ENCODE measurements at regions not wholly inside any gene's neighbourhood (a gene's known extent, or its start where the extent isn't known, plus 50 kb on each side); places are given as distances from the start of the nearest gene placed in this dataset.
A peak's percentile ranks its signal among the peaks of the same experiment; 100 is the strongest.
"Not testable (repeated sequence)": the region's sequence is repeated elsewhere in the genome, so short reads cannot be mapped to it uniquely, and the experiment has no call there.

DNA sequence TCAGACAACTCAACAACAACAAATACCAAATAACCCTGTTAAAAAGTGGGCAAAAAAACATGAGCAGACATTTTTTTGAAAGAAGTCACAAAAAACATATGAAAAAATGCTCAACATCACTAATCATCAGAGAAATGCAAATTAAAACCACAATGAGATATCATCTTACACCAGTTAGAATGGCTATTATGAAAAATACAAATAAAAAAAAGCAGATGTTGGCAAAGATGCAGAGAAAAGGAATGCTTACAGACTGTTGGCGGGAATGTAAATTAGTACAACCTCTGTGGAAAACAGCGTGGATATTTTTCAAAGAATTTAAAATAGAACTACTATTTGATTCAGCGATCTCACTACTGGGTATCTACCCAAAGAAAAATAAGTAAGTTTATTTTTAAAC lies 114.0 kb downstream of the SLC38A4 start:
- H3K4me3 ChIP-seq (ENCODE audit: low read length) = no peak overlapping the region
- H3K4me1 ChIP-seq (ENCODE audit: control insufficient read depth, insufficient read depth, low read length) = peaks cover 5% of the 10 kb centered on the region
- H3K4me2 ChIP-seq (ENCODE audit: low read length) = no peak overlapping the region
- H3K9me3 ChIP-seq (replicated peaks; ENCODE audit: low read length) = no peaks in the 10 kb centered on the region
- no peaks in the 10 kb centered on the region for H3K27me3 ChIP-seq (ENCODE audit: control insufficient read depth, insufficient read depth, low read length)
- no peak overlapping the region for H3K9ac ChIP-seq (ENCODE audit: low read depth, low read length)
- H3K36me3 ChIP-seq (ENCODE audit: insufficient read depth, low read length) = no peaks in the 10 kb centered on the region

DNA sequence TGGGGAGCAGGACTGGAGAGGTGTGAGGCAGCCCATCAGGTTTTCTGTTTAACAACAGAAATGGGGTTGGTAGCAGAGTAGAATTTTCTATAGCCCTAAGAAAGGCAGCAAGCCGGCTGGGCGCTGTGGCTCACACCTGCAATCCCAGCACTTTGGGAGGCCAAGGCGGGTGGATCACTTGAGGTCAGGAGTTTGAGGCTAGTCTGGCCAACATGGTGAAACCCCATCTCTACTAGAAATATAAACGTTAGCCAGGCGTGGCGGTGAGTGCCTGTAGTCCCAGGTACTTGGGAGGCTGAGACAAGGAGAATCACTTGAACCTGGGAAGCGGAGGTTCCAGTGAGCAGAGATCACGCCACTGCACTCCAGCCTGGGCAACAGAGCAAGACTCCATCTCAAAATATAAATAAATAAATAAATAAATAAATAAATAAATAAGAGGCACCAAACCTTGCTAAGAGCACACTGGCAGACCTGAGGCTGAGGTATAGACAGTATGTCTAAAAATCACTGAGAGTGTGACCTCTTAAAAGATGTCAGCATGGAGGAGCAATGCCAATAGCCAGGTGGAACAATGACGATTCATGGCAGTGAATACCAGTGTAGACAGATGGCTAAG lies 115.6 kb downstream of the SLC38A4 start:
- no peak overlapping the region for H3K4me3 ChIP-seq (ENCODE audit: low read length)

GRCh38 chr12:46702581-46703344 lies 123.0 kb downstream of the SLC38A4 start:
- no peaks in the 10 kb centered on the region for H3K4me1 ChIP-seq (ENCODE audit: control insufficient read depth, insufficient read depth, low read length)
- H3K9me3 ChIP-seq (replicated peaks; ENCODE audit: low read length) = peaks cover 5% of the 10 kb centered on the region
- no peaks in the 10 kb centered on the region for H3K36me3 ChIP-seq (ENCODE audit: insufficient read depth, low read length)
- H3K27me3 ChIP-seq (ENCODE audit: control insufficient read depth, insufficient read depth, low read length) = no peaks in the 10 kb centered on the region
- no peak overlapping the region for H3K9ac ChIP-seq (ENCODE audit: low read depth, low read length)
- no peak overlapping the region for H3K4me3 ChIP-seq (ENCODE audit: low read length)
- no peak overlapping the region for H3K4me2 ChIP-seq (ENCODE audit: low read length)

More for the DNA sequence above, 115.6 kb downstream of the SLC38A4 start:
- Histone ChIP-seq H3K9me3 (replicated peaks; ENCODE audit: low read length) (no peaks in the 10 kb centered on the region), H3K9ac (ENCODE audit: low read depth, low read length) (no peak overlapping the region), H3K36me3 (ENCODE audit: insufficient read depth, low read length) (no peaks in the 10 kb centered on the region), H3K4me1 (ENCODE audit: control insufficient read depth, insufficient read depth, low read length) (peaks cover 5% of the 10 kb centered on the region), H3K27me3 (ENCODE audit: control insufficient read depth, insufficient read depth, low read length) (no peaks in the 10 kb centered on the region), H3K4me2 (ENCODE audit: low read length) (no peak overlapping the region)

DNA sequence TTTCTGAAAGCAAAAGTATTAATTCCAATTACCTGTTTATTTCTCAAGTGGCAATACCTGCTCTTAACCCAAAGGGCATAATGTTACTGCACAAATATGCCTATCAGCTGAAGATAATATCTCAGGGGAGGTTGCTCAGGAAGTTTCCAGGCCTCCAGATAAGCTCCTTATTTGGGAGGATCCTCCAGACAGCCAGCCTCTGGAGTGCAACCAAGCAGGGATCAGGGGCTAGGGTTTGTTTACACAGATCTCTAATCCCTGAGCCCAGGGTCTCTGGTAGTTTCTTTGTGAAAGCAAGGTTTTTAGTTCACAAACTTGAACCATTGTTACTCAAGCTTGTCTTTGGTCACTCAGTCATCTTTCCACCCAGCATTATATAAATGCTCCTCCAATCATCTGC lies 124.4 kb downstream of the SLC38A4 start:
- H3K4me1 ChIP-seq (ENCODE audit: control insufficient read depth, insufficient read depth, low read length) = no peaks in the 10 kb centered on the region
- no peaks in the 10 kb centered on the region for H3K27me3 ChIP-seq (ENCODE audit: control insufficient read depth, insufficient read depth, low read length)
- no peak overlapping the region for H3K4me2 ChIP-seq (ENCODE audit: low read length)
- no peak overlapping the region for H3K9ac ChIP-seq (ENCODE audit: low read depth, low read length)
- no peak overlapping the region for H3K4me3 ChIP-seq (ENCODE audit: low read length)
- no peaks in the 10 kb centered on the region for H3K36me3 ChIP-seq (ENCODE audit: insufficient read depth, low read length)
- peaks cover 5% of the 10 kb centered on the region for H3K9me3 ChIP-seq (replicated peaks; ENCODE audit: low read length)

DNA sequence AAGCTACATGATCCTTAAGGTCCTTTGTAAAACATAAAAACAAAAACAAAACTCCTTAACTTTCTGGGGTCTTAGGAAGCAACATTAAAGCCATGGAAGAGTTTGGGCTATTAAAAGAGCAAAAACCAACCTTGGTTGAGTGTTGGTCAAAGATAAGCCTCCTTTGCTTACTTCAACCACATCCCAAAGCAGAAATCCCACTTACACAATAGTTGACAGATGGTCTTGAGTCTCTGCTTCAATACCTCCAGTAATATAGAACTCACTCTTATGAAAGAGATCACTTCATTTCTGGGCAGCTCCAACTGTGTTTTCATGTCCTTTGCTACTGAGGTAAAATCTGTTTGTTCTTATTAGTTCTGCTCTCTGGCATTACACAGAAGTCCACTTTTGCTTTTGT lies 125.8 kb downstream of the SLC38A4 start:
- no peaks in the 10 kb centered on the region for H3K36me3 ChIP-seq (ENCODE audit: insufficient read depth, low read length)

DNA sequence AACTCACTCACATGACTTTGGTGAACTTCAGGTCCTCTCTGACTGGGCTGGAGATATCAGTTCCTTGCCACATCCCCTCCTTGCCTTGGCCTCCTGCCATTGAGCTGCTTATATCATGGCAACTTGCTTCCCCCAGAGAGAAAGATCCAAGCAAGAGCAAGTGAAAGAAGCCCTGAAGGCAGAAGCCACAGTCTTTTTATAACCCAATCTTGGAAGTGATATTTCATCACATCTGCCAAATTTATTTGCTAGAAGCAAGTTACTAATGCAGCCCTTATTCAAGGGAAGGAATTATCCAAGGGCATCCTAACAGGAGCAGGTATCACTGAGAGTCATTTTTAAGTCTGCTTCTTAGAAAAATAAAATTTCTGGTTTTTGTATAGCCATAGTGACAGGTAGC lies 127.8 kb downstream of the SLC38A4 start:
- Histone ChIP-seq H3K4me3 (ENCODE audit: low read length) (no peak overlapping the region), H3K9me3 (replicated peaks; ENCODE audit: low read length) (peaks cover 5% of the 10 kb centered on the region), H3K27me3 (ENCODE audit: control insufficient read depth, insufficient read depth, low read length) (no peaks in the 10 kb centered on the region), H3K4me1 (ENCODE audit: control insufficient read depth, insufficient read depth, low read length) (peaks cover 8% of the 10 kb centered on the region), H3K36me3 (ENCODE audit: insufficient read depth, low read length) (no peaks in the 10 kb centered on the region), H3K9ac (ENCODE audit: low read depth, low read length) (no peak overlapping the region), H3K4me2 (ENCODE audit: low read length) (no peak overlapping the region)

More for the DNA sequence above, 125.8 kb downstream of the SLC38A4 start:
- Histone ChIP-seq H3K27me3 (ENCODE audit: control insufficient read depth, insufficient read depth, low read length) (no peaks in the 10 kb centered on the region), H3K9me3 (replicated peaks; ENCODE audit: low read length) (peaks cover 5% of the 10 kb centered on the region), H3K4me2 (ENCODE audit: low read length) (no peak overlapping the region), H3K9ac (ENCODE audit: low read depth, low read length) (no peak overlapping the region), H3K4me3 (ENCODE audit: low read length) (no peak overlapping the region), H3K4me1 (ENCODE audit: control insufficient read depth, insufficient read depth, low read length) (no peaks in the 10 kb centered on the region)

DNA sequence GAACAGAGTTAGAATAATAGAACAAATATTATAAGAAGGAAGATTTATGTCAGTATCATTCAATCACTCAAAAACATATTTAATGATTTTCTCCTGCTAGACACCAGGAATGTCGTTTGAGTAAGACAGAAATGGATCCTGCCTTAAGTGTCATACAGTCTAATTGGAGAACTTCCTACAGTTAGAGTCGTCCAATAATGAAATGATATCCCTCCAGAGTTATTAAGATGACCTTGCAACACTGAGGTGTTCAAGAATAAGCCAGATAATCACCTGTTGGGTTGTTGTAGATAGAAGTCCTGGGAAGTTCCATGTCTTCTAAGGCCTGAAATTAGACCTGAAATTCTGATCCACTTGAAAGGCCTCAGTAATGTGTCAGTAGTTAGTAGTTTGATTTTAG lies 132.3 kb downstream of the SLC38A4 start:
- peak overlapping the region; percentile 4 for H3K9ac ChIP-seq (ENCODE audit: low read depth, low read length)
- peaks cover 11% of the 10 kb centered on the region for H3K4me1 ChIP-seq (ENCODE audit: control insufficient read depth, insufficient read depth, low read length)
- H3K4me3 ChIP-seq (ENCODE audit: low read length) = no peak overlapping the region
- H3K4me2 ChIP-seq (ENCODE audit: low read length) = no peak overlapping the region
- no peaks in the 10 kb centered on the region for H3K27me3 ChIP-seq (ENCODE audit: control insufficient read depth, insufficient read depth, low read length)
- H3K9me3 ChIP-seq (replicated peaks; ENCODE audit: low read length) = peaks cover 3% of the 10 kb centered on the region
- H3K36me3 ChIP-seq (ENCODE audit: insufficient read depth, low read length) = no peaks in the 10 kb centered on the region

GRCh38 chr12:46693034-46693433 lies 132.8 kb downstream of the SLC38A4 start:
- H3K4me1 ChIP-seq (ENCODE audit: control insufficient read depth, insufficient read depth, low read length) = peaks cover 11% of the 10 kb centered on the region
- H3K36me3 ChIP-seq (ENCODE audit: insufficient read depth, low read length) = no peaks in the 10 kb centered on the region
- no peaks in the 10 kb centered on the region for H3K9me3 ChIP-seq (replicated peaks; ENCODE audit: low read length)
- H3K4me3 ChIP-seq (ENCODE audit: low read length) = no peak overlapping the region
- H3K9ac ChIP-seq (ENCODE audit: low read depth, low read length) = peak overlapping the region; percentile 4
- H3K4me2 ChIP-seq (ENCODE audit: low read length) = peak overlapping the region; percentile 19
- H3K27me3 ChIP-seq (ENCODE audit: control insufficient read depth, insufficient read depth, low read length) = no peaks in the 10 kb centered on the region

DNA sequence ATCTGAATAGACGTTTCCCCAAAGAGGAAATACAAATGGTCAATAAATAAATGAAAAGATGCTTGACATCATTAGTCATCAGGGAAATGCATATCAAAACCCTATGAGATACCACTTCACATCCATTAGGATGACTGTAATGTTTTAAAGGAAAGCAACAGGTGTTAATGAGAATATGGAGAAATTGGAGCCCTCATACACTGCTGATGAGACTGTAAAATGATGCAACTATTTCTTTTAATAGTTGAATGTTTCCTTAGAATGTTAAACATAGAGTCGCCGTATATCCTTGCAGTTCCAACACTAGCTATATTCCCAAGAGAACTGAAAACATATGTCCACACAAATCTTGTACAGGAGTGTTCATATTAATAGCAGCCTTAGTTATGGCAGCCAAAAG lies 133.2 kb downstream of the SLC38A4 start:
- no peak overlapping the region for H3K4me3 ChIP-seq (ENCODE audit: low read length)
- no peaks in the 10 kb centered on the region for H3K36me3 ChIP-seq (ENCODE audit: insufficient read depth, low read length)
- no peak overlapping the region for H3K9ac ChIP-seq (ENCODE audit: low read depth, low read length)
- H3K27me3 ChIP-seq (ENCODE audit: control insufficient read depth, insufficient read depth, low read length) = no peaks in the 10 kb centered on the region
- H3K4me2 ChIP-seq (ENCODE audit: low read length) = peak overlapping the region; percentile 19
- peaks cover 11% of the 10 kb centered on the region for H3K4me1 ChIP-seq (ENCODE audit: control insufficient read depth, insufficient read depth, low read length)
- no peaks in the 10 kb centered on the region for H3K9me3 ChIP-seq (replicated peaks; ENCODE audit: low read length)

GRCh38 chr12:46686267-46686942 lies 139.4 kb downstream of the SLC38A4 start:
- Histone ChIP-seq H3K9me3 (replicated peaks; ENCODE audit: low read length) (no peaks in the 10 kb centered on the region), H3K4me2 (ENCODE audit: low read length) (no peak overlapping the region), H3K27me3 (ENCODE audit: control insufficient read depth, insufficient read depth, low read length) (no peaks in the 10 kb centered on the region), H3K9ac (ENCODE audit: low read depth, low read length) (no peak overlapping the region), H3K36me3 (ENCODE audit: insufficient read depth, low read length) (no peaks in the 10 kb centered on the region), H3K4me1 (ENCODE audit: control insufficient read depth, insufficient read depth, low read length) (no peaks in the 10 kb centered on the region), H3K4me3 (ENCODE audit: low read length) (no peak overlapping the region)

GRCh38 chr12:46684243-46684642 lies 141.6 kb downstream of the SLC38A4 start:
- not testable (repeated sequence) for H3K4me2 ChIP-seq (ENCODE audit: low read length); H3K4me3 ChIP-seq (ENCODE audit: low read length); H3K27me3 ChIP-seq (ENCODE audit: control insufficient read depth, insufficient read depth, low read length); H3K9me3 ChIP-seq (replicated peaks; ENCODE audit: low read length); H3K4me1 ChIP-seq (ENCODE audit: control insufficient read depth, insufficient read depth, low read length); H3K9ac ChIP-seq (ENCODE audit: low read depth, low read length); H3K36me3 ChIP-seq (ENCODE audit: insufficient read depth, low read length)
